GM20000 (cell line): ENCODE measurements at regions not wholly inside any gene's neighbourhood (a gene's known extent, or its start where the extent isn't known, plus 50 kb on each side); places are given as distances from the start of the nearest gene placed in this dataset.

Source experiments
- DNase-seq: peaks from one replicate; pipeline ENCODE4 v3.0.0; 2012; ENCODE audit warnings: low spot score
- TF ChIP-seq, protein P1 (sequence below): IDR thresholded peaks from 2 replicates; pipeline ENCODE4 v1.5.1; 2012; ENCODE audit warnings: mild to moderate bottlenecking, control low read depth; ENCODE audit errors: extremely low read depth, missing control alignments

DNA sequence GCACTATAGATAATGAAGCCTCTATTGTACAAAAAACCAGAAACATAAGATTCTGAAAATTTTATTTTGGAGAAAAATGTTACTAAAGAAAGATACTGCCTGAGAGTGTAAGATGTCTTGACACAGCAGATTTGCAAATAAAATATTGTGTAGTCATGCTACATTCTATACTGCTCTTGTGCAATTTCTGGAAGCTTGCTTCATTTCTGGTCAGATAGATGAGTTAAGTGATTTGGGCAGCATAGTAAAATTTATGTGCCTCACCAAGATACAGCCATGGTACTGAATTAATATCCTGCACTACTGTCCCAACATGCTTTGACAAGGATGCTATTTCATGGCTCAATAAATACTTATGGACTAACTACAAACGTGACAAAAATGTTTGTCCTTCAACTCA is 55.1 kb upstream of the STARD13 start:
- DNase-seq, result no peak
- TF ChIP-seq, protein P1, sequence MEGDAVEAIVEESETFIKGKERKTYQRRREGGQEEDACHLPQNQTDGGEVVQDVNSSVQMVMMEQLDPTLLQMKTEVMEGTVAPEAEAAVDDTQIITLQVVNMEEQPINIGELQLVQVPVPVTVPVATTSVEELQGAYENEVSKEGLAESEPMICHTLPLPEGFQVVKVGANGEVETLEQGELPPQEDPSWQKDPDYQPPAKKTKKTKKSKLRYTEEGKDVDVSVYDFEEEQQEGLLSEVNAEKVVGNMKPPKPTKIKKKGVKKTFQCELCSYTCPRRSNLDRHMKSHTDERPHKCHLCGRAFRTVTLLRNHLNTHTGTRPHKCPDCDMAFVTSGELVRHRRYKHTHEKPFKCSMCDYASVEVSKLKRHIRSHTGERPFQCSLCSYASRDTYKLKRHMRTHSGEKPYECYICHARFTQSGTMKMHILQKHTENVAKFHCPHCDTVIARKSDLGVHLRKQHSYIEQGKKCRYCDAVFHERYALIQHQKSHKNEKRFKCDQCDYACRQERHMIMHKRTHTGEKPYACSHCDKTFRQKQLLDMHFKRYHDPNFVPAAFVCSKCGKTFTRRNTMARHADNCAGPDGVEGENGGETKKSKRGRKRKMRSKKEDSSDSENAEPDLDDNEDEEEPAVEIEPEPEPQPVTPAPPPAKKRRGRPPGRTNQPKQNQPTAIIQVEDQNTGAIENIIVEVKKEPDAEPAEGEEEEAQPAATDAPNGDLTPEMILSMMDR, result no peak

DNA sequence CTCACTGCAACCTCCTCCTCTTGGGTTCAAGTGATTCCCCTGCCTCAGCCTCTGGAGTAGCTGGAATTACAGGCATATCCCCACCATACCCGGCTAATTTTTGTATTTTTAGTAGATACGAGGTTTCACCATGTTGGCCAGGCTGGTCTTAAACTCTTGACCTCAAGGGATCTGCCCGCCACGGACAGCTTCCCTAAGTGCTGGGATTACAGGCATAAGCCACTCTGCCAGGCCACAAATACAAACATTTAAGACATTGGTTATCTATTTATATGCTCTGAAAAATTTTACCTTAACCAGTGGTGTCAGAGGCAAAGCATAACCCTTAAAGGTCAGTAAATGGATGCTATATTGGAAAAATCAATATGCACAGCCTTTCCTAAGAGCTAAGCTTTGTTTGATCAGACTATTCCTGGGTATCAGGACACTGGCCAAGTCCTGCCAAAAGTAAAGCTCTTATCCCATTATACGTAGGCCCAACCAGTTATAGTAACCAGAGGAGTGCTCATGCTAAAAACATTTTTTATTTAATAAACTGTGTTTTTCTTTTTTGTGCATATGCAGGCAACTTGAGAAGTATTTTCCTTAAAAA is 56.4 kb upstream of the STARD13 start:
- TF ChIP-seq, protein P1, result no peak
- DNase-seq, result no peak

DNA sequence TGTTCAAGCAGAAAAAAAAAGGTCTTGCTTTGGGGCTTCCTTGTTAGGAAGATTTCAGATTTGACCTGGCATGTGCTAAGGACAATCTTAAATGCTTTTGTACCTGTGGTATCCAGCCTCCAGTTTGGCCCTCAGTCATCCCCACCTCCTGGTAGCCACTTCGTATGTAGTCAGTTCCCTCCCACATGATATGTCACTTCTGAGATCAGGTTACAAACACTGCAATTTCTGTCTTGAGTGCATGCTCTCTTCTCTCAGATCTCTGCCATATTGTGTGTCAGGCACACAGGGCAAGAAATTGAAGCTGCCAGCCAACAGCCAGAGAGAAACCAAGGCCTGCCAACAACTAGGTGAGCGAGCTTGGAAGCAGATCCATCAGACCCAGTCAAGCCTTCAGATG is 60.3 kb upstream of the STARD13 start:
- DNase-seq, result no peak
- TF ChIP-seq, protein P1, result no peak

DNA sequence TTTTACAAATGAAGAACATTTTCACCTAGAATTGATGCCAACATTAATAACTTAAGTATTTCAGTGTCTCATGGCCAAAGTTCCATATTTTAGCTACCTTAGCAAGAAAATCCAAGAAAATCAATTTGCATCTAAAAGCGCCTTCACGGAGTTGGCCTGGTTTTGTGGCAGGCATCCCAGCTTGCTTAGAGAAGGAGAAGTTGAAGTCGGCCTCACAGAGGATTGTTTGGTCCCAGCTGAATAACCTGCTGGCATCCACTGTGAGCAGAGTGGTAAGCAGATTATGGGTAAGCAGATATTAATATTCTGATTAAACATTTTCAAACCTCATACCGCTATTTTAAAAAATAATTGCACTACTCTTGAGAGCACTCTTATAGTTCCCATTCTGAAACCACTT is 62.3 kb upstream of the STARD13 start:
- TF ChIP-seq, protein P1, result no peak
- no peak for DNase-seq

DNA sequence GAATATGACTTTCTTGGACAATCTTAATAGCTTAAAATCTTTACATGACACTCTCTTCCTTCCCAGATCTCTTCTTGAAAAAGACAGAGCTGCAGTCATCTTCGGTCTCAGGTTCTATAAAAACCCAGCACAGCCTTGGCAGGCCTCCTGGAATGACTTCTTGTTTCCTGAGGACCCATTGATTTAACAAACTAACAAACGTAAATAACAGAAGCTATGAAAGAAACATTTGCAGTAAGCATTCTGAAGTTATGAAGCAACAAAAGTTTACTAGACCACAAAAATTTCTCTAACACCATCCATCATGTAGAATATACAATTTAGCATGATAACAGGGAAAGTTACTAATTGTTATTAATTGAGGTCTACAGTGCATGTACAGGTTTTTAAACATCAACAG is 62.8 kb upstream of the STARD13 start:
- TF ChIP-seq, protein P1, result no peak

DNA sequence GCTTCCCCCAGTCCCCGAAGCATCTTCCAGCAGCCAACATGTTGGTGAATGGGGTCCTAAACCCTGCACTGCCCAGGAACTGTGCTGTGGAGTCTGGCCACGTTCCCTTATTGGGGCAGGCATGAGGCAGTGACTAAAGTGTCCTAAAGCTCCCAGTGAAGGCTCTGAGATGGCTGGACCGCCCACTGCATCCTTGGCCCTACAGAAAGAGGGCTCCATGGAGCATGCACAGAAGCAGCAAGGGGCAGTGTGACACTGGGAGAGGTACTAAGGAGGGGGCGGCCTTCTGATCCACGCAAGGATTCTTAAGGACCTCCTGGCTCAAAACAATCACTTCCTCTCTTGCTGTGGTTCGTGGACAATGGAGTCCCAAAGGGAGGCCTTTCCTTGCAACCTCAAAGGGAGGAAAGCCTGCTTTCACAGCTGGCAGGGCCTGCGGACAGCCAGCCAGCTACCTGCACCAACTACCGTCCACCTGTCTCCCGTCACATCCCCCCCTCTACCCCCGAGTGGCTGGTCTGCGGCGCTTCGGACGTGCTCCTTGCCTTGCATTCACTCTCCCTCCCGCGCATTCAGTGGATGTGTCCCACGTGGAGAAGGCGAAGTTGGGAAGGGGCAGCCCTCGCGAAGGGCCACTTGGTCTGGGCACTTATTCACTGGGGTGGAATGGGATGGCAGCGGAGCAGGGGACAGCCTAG is 63.9 kb upstream of the STARD13 start:
- no peak for DNase-seq
- TF ChIP-seq, protein P1, result no peak

More for the DNA sequence above, 62.8 kb upstream of the STARD13 start:
- no peak for DNase-seq

DNA sequence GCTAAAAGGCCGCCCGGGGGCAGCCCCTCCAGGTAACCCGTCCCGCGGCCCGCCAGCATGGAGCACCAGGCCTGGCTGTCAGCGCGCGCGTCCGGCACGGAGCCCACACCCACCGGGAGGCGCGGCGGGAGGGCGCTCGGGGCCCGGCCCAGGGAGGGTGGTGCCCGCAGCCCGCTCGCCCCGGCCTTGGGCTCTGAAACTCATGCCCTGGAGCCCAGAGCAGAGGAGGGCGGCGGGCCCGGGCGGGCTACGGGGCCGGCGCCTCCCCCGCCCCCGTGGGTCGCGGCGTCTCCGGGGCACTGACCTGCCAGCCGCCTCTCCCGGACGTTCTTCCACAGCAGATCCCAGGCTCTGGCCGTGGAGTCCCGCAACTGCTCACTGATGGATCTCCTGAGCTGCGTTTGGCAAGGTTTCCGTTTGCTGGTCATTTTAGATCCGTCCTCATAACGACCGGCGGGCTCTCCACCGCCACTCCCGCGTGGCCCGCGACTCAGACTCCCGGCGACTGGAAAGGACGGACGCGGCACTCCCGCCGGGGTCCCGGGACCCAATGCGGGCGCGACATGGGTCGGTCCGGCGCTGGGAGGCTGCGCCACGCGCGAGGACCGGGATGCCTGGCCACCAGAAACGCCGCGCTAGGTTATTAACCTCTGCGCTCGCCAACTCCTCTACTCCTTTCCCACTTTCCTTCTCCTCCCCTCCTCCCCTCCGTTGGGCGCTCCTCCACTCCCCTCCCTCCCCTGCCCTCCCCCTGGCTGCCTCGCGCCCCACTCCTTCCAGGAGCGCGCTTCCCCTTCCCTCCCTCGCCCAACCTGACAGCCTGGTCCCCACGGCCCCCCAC is 64.7 kb upstream of the STARD13 start:
- TF ChIP-seq, protein P1, result no peak
- DNase-seq, result peak; percentile 53
